ENCODE measurements at regions not wholly inside any gene's neighbourhood (a gene's known extent, or its start where the extent isn't known, plus 50 kb on each side); places are given as distances from the start of the nearest gene placed in this dataset.

DNA sequence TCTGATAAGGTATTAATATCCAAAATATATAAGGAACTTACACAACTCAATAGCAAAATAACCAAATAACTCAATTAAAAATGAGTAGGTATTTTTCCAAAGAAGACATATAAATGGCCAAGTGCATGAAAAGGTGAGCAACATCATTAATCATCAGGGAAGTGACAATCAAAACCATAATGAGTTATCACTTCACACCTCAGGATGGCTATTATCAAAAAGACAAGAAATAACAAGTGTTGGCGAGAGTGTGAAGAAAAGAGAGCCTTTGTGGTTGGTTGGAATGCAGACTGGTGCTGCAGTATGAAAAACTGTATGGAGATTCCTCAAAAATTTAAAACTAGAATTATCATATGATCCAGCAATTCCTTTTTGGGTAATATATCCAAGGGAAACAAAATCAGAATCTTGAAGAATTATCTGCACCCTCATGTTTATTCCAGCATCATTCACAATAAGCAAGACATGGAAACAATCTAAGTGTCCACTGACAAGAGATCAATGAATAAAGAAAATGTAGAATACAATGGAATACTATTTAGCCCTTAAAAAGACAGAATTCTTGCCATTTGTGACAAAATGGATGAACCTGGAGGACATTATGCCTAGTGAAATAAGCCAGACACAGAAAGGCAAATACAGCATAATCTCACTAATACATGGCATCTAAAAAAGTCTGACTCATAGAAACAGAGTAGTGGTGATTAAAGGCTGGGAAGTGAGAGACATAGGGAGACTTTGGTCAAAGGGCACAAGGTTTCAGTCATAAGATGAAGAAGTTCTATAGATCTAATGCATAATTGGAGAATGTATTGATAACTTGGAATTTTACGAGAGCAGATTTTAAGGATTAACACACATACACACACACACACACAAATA is 175.6 kb downstream of the FOXA2 start:
- no peak for DNase-seq (ENCODE audit: extremely low read depth, low read depth, low spot score)

DNA sequence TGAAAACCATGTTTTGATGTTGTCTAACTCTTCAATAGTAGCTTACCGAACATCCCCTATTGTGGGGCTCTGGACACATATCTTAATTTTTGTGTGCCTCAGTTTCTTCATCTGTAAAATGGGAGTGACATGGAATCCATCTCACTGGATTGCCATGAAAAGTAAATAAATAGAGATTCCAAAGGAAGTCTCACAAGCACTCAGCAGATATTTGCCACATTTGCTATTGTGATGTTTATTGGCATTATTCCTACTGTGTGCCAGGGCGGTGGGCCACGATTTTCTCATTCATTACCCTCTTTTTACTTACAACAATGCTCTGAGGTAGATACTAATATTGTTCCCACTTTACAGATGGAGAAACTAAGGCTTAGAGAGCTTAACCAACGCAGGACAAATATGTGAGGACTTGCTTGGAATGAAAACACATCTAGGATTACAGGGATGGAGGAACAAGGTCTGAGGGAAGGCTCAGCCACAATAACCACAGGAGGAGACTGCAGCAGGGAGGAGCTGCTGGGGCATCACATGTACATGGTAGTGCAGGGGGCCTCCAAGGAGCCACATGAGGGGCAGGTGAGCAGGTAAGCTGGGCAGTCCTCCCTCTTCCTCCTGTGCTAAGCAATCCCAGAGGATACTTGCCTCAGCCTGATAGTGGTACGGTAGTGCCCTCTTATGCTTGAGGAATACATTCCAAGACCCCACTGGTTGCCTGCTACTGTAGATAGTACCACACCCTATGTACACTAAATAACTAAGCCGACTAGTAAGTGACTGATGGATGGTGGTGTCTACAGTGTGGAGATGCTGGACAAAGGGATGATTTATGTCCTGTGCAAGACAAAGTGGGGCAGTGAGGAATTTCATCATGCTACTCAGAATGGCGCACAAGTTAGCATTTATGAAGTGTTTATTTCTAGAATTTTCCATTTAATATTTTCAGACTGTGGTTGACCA is 176.9 kb downstream of the FOXA2 start:
- no peak for DNase-seq (ENCODE audit: extremely low read depth, low read depth, low spot score)

DNA sequence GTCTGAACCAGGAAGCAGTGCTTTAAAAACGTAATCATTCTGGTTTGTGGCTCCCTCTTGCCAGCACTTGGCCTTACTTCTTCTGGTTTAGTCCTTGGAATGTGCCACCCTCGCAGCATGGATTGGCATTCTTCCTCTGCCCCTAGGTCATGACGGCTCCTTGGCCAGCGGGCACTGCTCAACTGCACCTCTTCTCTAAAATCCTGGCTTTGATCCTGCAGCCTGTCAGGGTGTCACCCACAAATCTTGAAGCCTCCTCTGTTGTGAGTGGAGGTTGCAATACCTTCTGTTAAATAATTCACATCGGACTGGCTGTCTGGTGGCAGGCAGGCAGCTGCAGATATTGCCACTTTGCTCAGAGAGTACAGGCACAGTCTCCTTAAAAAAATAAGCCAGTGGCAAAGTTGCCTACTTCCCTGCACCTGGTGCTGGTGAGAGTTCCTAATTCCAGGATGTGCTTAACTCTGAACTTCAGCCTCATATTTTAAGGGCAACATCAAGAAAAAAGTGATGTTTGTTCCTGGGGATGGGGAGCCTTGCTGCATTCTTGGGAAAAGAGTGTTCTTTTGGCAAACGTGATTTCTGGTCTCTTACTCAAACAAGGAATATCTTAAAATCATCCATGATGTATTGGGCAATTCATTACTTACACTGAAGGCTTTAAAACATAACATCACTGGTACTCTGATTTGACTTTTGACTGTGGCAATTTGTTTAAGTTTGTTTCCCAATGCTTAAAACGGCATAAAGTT is 179.8 kb downstream of the FOXA2 start:
- no peak for DNase-seq (ENCODE audit: extremely low read depth, low read depth, low spot score)

DNA sequence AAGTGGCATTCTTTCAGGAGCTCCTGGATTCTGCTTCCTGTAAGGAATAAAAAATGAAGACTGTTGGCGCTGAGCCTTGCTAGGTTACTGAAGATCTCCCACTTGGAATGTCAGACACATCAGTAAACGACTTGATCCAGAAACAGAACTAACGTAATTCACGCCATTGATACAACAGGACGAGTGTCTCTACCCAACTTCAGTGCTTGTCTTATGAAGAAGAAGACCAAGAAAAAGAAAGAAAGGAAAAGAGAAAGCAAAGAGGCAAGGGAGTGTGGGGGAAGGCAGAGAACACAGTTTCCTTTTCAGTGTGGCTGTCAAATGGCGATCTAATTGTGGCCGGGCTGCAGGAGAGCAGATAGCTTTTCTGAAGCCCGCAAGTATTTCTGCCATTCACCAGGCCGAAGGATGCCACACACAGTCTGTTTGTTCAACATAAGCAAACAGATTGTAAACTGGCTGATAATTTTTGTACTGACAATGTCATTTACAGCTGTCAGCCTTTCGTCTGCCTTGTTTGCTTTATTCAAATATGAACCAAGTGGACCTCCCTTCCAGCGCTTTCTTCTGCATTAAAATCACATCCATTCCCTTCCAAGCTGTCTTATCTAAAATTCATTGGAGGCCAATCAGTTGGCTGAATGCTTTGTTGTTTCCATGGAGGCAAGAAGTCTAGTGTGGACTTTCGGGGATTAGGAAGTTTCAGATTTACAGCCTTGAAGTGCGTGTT is 180.6 kb downstream of the FOXA2 start:
- DNase-seq (ENCODE audit: extremely low read depth, low read depth, low spot score), result no peak

DNA sequence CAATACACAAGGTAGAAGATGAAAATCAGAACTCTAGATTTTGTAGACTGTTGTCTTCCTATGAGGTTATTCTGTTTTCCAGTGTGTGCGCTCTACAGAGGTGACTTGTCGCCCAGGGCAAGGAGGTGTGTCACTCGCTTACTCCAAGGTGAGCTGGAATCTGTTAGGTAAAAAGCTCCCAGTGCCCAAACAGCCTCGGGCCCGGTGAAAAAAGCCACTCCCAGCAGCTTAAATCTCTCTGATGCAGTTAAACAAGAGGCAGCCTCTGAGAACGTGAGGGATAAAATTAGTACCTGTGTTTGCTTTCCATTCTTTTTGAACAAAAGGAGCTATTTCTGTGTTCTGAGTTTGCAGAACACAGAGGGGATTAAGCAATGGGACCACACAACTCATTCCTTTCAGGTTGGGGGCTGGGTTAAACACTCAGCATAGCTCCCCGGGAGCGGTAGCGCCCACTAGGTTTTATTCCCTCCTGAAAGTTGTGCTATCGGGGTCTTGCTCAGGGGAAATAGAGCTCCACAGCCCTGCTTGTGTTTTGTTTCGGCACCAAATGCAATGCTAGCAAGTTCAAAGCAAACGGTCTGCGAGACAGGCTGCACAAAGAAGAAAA is 181.2 kb downstream of the FOXA2 start:
- DNase-seq (ENCODE audit: extremely low read depth, low read depth, low spot score), result no peak

DNA sequence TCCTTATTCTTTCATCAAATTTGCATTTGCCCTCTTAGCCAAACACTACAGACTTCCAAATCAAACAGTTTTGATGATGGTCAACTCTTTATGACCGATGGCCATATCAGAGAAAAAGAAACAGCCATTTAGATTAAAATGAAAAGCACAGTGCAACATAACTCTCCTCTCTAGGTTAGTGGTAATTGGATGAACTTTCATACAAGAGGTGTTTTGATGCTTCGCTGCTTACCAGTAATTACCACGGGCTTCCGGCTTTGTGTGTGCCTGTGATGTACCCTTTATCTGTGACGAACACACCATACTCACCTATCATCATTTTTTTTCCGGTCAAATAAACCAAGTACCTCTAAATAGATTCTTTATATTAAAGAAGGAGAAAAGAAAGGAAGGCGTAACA is 181.8 kb downstream of the FOXA2 start:
- no peak for DNase-seq (ENCODE audit: extremely low read depth, low read depth, low spot score)

DNA sequence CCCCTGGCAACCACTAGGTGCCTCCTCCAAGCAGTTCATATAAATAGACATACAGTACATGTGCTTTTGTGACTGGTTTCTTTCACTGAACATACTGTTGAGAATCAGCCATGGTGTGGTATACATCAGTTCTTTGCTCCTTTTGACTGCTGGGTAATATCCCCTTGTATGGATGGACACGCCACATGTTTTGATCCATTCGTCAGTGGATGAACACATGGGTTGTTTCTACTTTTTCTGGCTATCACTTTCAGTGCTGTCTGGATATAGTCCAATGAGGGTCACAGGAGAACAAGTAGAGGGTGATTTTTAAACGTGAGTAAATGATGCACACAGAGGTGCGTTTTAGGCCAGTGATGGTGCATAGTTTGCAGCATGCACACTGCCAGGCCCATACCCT is 183.9 kb downstream of the FOXA2 start:
- no peak for DNase-seq (ENCODE audit: extremely low read depth, low read depth, low spot score)

DNA sequence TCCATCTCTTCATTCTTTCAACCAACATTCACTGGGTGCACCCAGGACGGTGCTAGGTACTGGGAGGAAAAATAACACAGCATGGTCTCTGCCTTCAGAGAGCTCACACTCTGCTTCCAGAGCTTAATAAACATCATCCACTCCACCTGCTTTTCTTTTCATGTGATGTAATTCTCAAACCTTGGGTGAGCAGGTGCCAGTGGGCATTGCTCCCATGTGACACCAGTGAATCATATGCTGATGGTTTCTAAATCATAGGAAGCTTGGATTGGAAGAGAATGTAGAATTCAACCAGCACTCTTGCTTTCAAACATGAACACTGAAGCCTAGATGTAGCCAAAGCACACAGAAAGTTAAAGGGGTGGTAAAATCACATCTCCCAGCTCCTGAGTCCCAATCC is 189.8 kb downstream of the FOXA2 start:
- no peak for DNase-seq (ENCODE audit: extremely low read depth, low read depth, low spot score)

DNA sequence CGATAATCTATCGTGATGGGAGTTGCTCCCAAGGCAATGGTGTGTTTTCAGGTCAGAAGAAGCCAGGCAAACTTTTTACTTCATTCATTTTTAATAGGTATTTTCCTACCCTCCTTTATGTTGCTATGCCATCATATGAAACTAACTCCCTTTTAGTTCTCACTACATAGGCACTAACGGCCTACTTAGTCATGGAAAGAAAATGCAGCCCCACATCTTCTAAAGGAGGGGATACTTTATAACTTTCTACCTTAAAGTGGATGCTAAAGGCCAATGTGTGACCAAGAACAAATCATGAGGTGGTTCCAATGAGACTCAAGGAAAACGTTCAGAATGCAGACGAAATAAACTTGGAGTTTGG is 193.8 kb downstream of the FOXA2 start:
- DNase-seq (ENCODE audit: extremely low read depth, low read depth, low spot score), result no peak

DNA sequence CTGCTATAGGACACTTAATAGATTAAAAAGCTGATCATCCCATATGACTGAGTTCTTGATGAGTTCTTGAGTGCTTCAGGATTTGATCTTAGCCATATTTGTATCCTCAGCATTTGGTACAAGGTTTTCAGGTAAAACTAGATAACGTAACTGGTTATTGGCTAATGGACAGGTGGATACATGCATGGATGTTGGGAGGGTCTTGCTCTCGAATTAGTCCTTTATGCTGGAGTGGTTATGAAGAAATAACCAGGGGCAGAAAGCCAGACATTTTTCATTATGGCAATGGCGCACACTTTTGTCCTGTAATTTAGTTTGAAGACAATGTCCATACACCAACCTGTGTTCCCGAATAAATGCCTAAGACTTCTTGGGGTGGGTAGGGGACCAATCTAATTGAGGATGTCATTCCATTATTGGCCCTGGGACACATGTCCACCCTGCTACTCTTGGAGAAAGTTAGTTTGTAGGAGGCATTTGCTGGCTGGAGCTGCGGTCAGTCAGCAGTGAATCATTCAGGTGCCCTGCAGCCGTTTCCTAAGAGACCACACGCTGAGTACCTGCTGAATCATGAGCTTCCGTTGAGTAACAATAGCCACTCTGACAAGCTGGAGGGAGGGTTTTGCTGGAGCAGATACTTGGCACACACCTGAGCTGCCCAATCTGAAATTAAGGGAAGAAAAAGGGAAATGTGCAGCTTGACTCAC is 194.4 kb downstream of the FOXA2 start:
- DNase-seq (ENCODE audit: extremely low read depth, low read depth, low spot score), result no peak

DNA sequence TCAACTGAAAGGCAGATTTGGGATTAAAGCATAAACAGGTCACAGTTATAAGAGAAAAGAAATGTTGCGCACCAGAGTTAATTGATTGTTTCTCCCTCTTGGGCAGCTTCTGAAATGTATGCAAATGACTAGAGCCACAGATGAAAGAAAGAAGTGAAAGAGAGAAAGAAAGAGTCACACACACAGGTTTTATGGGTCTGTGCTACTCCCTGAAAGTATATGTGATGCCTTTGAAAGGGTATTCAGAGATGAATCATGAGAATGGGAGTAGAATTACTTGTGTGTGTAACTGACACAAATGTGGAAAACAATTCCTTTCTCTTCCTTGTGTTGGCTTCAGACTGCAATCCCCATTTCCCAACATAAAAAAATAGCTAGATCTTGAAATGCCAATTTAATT is 196.9 kb downstream of the FOXA2 start:
- no peak for DNase-seq (ENCODE audit: extremely low read depth, low read depth, low spot score)

DNA sequence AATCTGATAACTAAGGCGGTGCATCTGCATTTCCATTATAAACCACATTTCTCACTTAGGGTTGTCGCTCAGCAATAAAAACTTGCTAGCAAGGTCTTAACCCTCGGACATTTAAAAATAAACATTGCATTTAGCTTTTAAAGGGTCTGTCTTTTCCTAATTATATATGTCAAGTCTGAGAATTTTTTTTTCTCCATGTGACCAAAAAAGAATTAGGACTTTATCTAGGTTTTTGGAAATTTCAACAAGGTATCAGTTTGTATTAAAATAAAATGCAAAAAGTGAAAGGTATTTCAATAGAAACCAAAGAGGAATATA is 198.1 kb downstream of the FOXA2 start:
- no peak for DNase-seq (ENCODE audit: extremely low read depth, low read depth, low spot score)

DNA sequence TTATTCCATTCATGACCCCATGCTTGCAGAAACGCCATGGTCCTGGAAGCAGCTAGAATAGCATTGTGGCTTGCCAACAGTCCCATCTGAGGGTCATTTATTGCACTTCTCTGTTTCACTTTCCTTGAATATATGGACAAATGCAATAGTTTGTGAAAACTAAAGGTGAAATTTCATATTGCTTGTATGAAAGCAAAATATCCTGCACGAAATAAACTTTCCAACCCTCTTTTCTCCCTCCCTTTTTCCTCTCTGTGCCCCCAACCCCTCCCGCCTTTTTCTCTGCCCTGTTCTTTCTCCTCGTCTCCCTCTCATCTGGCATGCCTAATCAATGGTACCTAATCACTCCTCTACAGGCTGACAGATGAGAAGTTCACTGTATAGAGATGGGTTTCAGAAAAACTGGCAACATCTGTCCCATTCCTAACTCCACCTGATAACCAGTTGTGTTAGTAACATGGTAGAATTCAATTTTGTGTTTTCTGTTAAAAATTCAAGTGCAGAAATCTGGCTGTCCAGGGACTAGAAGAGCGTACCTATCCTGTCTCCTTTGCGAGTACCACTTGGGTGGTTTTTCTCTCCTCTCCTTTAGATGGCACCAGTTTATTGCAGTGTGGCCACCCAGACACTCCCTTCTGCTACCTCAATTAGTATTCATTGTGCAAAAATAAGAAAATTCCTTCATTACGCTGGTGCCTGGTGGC is 198.6 kb downstream of the FOXA2 start:
- DNase-seq (ENCODE audit: extremely low read depth, low read depth, low spot score), result no peak

DNA sequence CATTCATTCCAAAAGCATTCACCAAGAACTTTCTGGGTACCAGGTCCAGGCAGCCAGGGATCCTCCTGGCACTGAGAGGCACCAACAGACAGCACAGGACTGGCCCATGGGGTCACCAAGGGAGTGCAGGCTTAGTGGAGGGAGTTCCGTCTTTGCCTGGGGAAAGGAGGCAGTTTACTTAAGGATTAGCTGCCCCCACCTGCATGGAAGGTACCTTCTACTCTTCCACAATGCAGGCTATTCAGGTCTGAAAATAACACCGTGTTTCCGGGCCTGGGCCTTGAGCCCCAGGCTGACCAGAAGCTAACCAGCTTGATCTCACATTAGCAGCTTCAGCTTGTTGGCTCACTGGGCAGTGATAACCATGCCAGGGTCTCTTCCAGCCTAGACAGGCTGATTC is 199.4 kb downstream of the FOXA2 start:
- no peak for DNase-seq (ENCODE audit: extremely low read depth, low read depth, low spot score)

DNA sequence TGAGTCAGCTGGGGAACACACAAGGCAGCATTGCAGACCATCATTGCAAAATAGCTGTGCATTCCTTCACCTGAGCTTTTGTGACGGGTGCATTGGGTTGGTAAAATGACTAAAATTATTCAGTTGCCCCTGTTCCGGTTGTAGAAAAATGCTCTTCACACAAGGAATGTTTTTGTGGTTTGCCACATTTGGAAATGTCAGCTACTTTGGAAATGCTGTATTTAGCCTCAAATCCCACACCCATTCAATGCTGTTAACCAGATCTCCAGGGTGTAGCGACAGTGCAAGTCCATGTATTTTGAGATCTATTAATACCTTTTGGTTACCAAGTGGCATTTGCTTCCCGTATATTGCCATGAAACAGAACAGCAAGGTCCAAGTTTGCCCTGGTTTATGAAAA is 201.2 kb downstream of the FOXA2 start:
- no peak for DNase-seq (ENCODE audit: extremely low read depth, low read depth, low spot score)

DNA sequence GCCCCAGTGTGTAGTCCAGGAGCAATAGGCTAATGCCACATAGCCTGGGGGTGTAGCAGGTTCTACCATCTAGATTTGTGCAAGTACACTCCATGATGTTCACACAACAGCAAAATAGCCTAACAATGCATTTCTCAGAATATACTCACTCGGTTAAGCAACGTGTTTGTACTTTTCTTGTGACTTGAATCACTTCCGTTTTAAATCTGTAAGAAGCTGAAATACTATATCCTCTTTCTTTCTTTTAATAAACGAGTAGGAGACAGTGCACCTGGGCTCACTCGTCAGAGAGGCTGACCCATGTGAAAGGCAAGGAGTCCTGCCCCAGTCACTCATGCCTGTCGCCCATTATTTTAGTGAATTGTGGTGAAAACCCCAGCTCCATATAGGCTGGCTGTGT is 201.6 kb downstream of the FOXA2 start:
- DNase-seq (ENCODE audit: extremely low read depth, low read depth, low spot score), result no peak

DNA sequence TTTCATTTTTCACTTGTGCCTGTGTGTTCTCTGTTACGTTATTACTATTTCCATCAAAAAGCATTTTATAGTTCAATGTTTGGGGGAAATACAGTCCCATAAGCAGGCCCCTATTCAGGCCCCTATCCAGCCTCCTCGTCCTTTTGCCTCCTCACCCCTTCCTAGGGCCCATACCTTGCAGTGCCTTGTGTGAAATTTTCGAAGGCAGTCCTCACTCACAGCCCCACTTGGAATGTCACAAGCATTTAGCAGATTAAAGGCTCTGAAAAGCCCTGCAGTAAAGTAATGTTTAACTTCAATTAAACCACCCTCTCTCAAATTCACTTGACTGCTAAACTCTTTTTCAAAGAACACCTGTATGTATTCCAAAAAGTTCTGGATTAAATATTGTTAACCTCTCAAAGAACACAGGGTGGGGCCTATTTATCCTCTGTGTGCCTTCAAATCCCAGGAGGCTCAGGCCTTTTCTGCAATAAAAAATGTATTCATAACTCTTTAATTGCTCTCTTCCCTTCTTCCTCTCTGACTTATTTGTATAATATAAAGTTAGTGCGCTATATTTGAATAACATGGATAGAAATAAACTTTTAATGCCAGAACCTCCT is 202.5 kb downstream of the FOXA2 start:
- DNase-seq (ENCODE audit: extremely low read depth, low read depth, low spot score), result no peak

DNA sequence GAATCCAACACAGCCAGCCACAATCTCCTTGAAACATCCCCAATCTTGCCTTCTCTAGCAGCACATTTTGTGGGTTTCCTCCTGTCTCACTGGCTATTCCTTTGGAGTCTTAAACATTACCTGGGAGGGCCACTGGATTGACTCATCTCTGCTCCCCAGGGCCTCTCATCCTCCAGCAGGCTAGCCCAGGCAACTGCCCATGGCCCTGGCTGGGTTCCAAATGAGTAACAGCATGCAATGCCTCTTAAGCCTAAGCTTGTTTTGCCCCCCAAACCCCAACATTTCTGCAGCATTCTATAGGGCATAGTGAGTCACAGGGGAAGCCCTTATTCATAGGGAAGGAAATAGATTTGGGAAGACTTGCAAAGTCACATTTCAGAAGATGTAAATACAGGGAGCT is 204.9 kb downstream of the FOXA2 start:
- no peak for DNase-seq (ENCODE audit: extremely low read depth, low read depth, low spot score)
